ENCODE measurements at regions not wholly inside any gene's neighbourhood (a gene's known extent, or its start where the extent isn't known, plus 50 kb on each side); places are given as distances from the start of the nearest gene placed in this dataset.

DNA sequence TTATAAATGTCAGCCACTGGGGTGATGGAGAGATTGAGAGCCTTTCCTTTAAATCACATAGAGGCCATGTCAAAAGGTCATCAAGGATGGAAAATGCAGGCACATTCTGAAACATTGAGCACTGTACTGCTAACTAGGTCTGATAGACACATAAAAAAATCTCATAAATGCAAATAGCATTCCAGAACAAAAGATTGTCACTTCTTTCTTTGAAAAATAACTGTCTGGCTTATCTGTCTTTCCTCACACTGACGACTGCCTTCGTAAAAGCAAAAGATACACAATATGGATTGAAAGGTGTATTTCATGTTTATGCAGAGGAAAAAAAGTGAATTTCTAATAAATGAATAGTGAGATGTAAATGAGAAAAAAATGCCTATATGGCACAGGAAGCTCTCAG is 59.9 kb downstream of the PABPC4L start:
- no peak overlapping the region for H4K91ac ChIP-seq (ENCODE audit: insufficient read length, low read depth, low read length)
- H3K14ac ChIP-seq (ENCODE audit: insufficient read depth, low read length): no peak overlapping the region
- H3K9me3 ChIP-seq (ENCODE audit: control insufficient read depth, low read depth, low read length): no peaks in the 10 kb centered on the region
- no peaks in the 10 kb centered on the region for H4K20me1 ChIP-seq (ENCODE audit: control insufficient read depth, insufficient read depth, insufficient read length)
- no peak overlapping the region for H3K27ac Mint-ChIP-seq
- no peak overlapping the region for H3K4me3 Mint-ChIP-seq
- H3K18ac ChIP-seq (ENCODE audit: insufficient read length, low read depth, low read length): no peak overlapping the region
- no peak overlapping the region for H2BK12ac ChIP-seq (ENCODE audit: insufficient read length, low read depth, low read length)
- DNase-seq: no peak
- H3T11ph ChIP-seq (ENCODE audit: low read length): no peak overlapping the region
- no peak overlapping the region for H2BK120ac ChIP-seq (ENCODE audit: low read depth, low read length, poor library complexity, severe bottlenecking)
- H3K23ac ChIP-seq (ENCODE audit: insufficient read length, low read depth, low read length): no peak overlapping the region
- H3K27me3 ChIP-seq (ENCODE audit: insufficient read depth, low read length): no peaks in the 10 kb centered on the region
- no peaks in the 10 kb centered on the region for H3K36me3 Mint-ChIP-seq (ENCODE audit: insufficient read depth in 1 of 3, low read depth in 3 of 3)
- no peak overlapping the region for H3K9ac ChIP-seq (ENCODE audit: extremely low read depth, insufficient read length, low read length)
- H2BK20ac ChIP-seq (ENCODE audit: low read depth, low read length, poor library complexity, severe bottlenecking): no peak overlapping the region
- peaks cover 5% of the 10 kb centered on the region for H3K27me3 Mint-ChIP-seq (ENCODE audit: low read depth)
- no peaks in the 10 kb centered on the region for H3K79me2 ChIP-seq (ENCODE audit: insufficient read depth, low read length)
- H3K56ac ChIP-seq (ENCODE audit: insufficient read length, low read depth, low read length): no peak overlapping the region
- no CpG with 5 or more reads among the region's 2 CpGs for WGBS (ENCODE audit: extremely low coverage, insufficient read length, low lambda C conversion rate)
- H4K5ac ChIP-seq (ENCODE audit: insufficient read length, low read depth, low read length): no peak overlapping the region
- H3K23me2 ChIP-seq (ENCODE audit: insufficient read length, low read depth, low read length, poor library complexity, severe bottlenecking): no peaks in the 10 kb centered on the region
- no peak overlapping the region for H2BK5ac ChIP-seq (ENCODE audit: insufficient read length, low read length)
- H3K9me3 Mint-ChIP-seq: no peaks in the 10 kb centered on the region
- no peak overlapping the region for H3K4ac ChIP-seq (ENCODE audit: low read depth, low read length)
- TF ChIP-seq, protein P1, sequence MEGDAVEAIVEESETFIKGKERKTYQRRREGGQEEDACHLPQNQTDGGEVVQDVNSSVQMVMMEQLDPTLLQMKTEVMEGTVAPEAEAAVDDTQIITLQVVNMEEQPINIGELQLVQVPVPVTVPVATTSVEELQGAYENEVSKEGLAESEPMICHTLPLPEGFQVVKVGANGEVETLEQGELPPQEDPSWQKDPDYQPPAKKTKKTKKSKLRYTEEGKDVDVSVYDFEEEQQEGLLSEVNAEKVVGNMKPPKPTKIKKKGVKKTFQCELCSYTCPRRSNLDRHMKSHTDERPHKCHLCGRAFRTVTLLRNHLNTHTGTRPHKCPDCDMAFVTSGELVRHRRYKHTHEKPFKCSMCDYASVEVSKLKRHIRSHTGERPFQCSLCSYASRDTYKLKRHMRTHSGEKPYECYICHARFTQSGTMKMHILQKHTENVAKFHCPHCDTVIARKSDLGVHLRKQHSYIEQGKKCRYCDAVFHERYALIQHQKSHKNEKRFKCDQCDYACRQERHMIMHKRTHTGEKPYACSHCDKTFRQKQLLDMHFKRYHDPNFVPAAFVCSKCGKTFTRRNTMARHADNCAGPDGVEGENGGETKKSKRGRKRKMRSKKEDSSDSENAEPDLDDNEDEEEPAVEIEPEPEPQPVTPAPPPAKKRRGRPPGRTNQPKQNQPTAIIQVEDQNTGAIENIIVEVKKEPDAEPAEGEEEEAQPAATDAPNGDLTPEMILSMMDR (conservative IDR thresholded peaks at IDR 0.05): no peak
- no peaks in the 10 kb centered on the region for H3K79me1 ChIP-seq (ENCODE audit: insufficient read depth, low read depth, low read length, poor library complexity, severe bottlenecking)
- no peak overlapping the region for H3K4me2 ChIP-seq (ENCODE audit: insufficient read depth, insufficient read length, low read length)
- no peak overlapping the region for H2BK15ac ChIP-seq (ENCODE audit: low read depth, low read length)
- H4K8ac ChIP-seq (replicated peaks; ENCODE audit: insufficient read length, low read depth, low read length): no peak overlapping the region
- H2AFZ ChIP-seq (ENCODE audit: low read length): no peak overlapping the region
- H2AK5ac ChIP-seq (ENCODE audit: insufficient read length, low read length): no peak overlapping the region
- no peaks in the 10 kb centered on the region for H3K4me1 ChIP-seq (ENCODE audit: insufficient read depth, low read length)
- H3K4me1 Mint-ChIP-seq: peaks cover 16 to 18% of the 10 kb centered on the region in 2 experiments
- no peak overlapping the region for H3K27ac ChIP-seq (ENCODE audit: insufficient read length, low read depth, low read length)

All from H9 (cell line).